SH-SY5Y (cell line): ENCODE measurements at regions not wholly inside any gene's neighbourhood (a gene's known extent, or its start where the extent isn't known, plus 50 kb on each side); places are given as distances from the start of the nearest gene placed in this dataset.

Source experiments
- GATA2 ChIP-seq: IDR thresholded peaks from 2 replicates; pipeline ENCODE4 v1.6.1; 2011; ENCODE audit warnings: mild to moderate bottlenecking, low read depth, low read length
- GATA3 ChIP-seq: IDR thresholded peaks from 2 replicates; pipeline ENCODE4 v1.6.1; 2011; ENCODE audit warnings: low read depth, mild to moderate bottlenecking, low read length, moderate library complexity

DNA sequence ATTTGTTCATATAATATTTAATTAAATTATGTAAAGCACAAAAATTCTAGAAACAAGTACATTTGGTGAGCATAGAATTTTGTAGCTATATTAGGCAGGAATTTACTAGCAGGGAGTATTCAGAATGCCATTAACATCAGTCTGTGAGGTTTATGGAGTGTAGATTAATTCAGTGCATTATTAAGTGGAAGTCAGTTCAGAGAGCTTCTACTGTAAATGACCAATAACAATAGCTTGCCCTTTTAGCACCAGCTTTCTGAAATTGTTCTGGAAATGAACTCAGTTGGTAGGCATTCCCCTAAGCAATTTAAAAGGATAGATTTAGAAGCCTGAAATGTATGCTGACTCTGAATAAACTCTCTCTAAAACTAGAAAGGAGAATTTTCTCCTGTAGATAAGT lies 208.2 kb upstream of the CNTNAP5 start:
- TF ChIP-seq GATA2 (no peak), GATA3 (no peak)
